ENCODE measurements at regions not wholly inside any gene's neighbourhood (a gene's known extent, or its start where the extent isn't known, plus 50 kb on each side); places are given as distances from the start of the nearest gene placed in this dataset.

- no peaks in the 10 kb centered on the region for H3K36me3 ChIP-seq (ENCODE audit: control insufficient read depth in 2 of 2, insufficient read depth in 1 of 2, low read length in 2 of 2)
- TF ChIP-seq ZSCAN30 (tag by site-specific recombination; IDR thresholded peaks at IDR 0.05) (no peak), ZNF830 (tag by site-specific recombination; IDR thresholded peaks at IDR 0.05; ENCODE audit: low read depth) (no peak), ZNF529 (tag by site-specific recombination; IDR thresholded peaks at IDR 0.05; ENCODE audit: insufficient replicate concordance) (no peak), ZNF341 (tag by site-specific recombination; IDR thresholded peaks at IDR 0.05; ENCODE audit: low read depth) (no peak), ZFP69B (tag by site-specific recombination; IDR thresholded peaks at IDR 0.05) (no peak), MZF1 (tag by site-specific recombination; IDR thresholded peaks at IDR 0.05; ENCODE audit: borderline replicate concordance) (no peak), ZBTB8A (tag by site-specific recombination; IDR thresholded peaks at IDR 0.05) (no peak), ZBTB21 (tag by site-specific recombination; IDR thresholded peaks at IDR 0.05) (no peak), ZNF501 (tag by site-specific recombination; IDR thresholded peaks at IDR 0.05) (no peak), ZNF629 (tag by site-specific recombination; IDR thresholded peaks at IDR 0.05) (no peak), ZNF274 (IDR thresholded peaks at IDR 0.05; ENCODE audit: low read length) (no peak), ZNF274 (tag by site-specific recombination; IDR thresholded peaks at IDR 0.05; ENCODE audit: borderline replicate concordance) (no peak), SETDB1 (IDR thresholded peaks at IDR 0.05; ENCODE audit: insufficient read length, low read length) (no peak), ZNF513 (tag by site-specific recombination; IDR thresholded peaks at IDR 0.05) (no peak), ZNF335 (tag by site-specific recombination; conservative IDR thresholded peaks at IDR 0.05) (no peak), ZNF211 (tag by site-specific recombination; IDR thresholded peaks at IDR 0.05; ENCODE audit: low read depth) (no peak), ZNF121 (tag by site-specific recombination; IDR thresholded peaks at IDR 0.05) (no peak), ZNF792 (tag by site-specific recombination; IDR thresholded peaks at IDR 0.05) (no peak), ZBTB48 (tag by site-specific recombination; IDR thresholded peaks at IDR 0.05) (no peak)
- no peaks in the 10 kb centered on the region for H3K4me1 ChIP-seq (ENCODE audit: control insufficient read depth, insufficient read depth, low read length)
- no peaks in the 10 kb centered on the region for H3K9me3 ChIP-seq (ENCODE audit: control insufficient read depth, insufficient read depth, low read depth, low read length)
- CTCF ChIA-PET = interaction anchor here (0.7 kb wide), 1 partner anchor 24 kb away, joined by 3 read pairs; no protein-coding TSS in a partner anchor
- H3K27ac ChIP-seq (ENCODE audit: extremely low read depth, low read depth, low read length) = no peak overlapping the region
- no peak overlapping the region for H3K4me3 ChIP-seq (ENCODE audit: low read depth, low read length)
- POLR2A ChIA-PET = no interaction called here
These were observed 561.6 kb downstream of the TAF11L14 start for GRCh38 chr5:18195910-18196309.

GRCh38 chr5:18197734-18198133, 563.5 kb downstream of the TAF11L14 start:
- no peak overlapping the region for H3K27ac ChIP-seq (ENCODE audit: extremely low read depth, low read depth, low read length)
- TF ChIP-seq SCRT2 (tag by site-specific recombination; IDR thresholded peaks at IDR 0.05) (no peak), ZNF585B (tag by site-specific recombination; IDR thresholded peaks at IDR 0.05) (peak; percentile 83), BCL6B (tag by site-specific recombination; IDR thresholded peaks at IDR 0.05) (no peak), SETDB1 (IDR thresholded peaks at IDR 0.05; ENCODE audit: insufficient read length, low read length) (peak; percentile 52)
- H3K36me3 ChIP-seq (ENCODE audit: control insufficient read depth in 2 of 2, insufficient read depth in 1 of 2, low read length in 2 of 2) = no peaks in the 10 kb centered on the region
- H3K9me3 ChIP-seq (ENCODE audit: control insufficient read depth, insufficient read depth, low read depth, low read length) = no peaks in the 10 kb centered on the region
- ChIA-PET CTCF (interaction anchor here (0.5 kb wide), 1 partner anchor 1470 kb away, joined by 5 read pairs; no protein-coding TSS in a partner anchor), POLR2A (no interaction called here)
- no peaks in the 10 kb centered on the region for H3K4me1 ChIP-seq (ENCODE audit: control insufficient read depth, insufficient read depth, low read length)
- no peak overlapping the region for H3K4me3 ChIP-seq (ENCODE audit: low read depth, low read length)

GRCh38 chr5:18202164-18202563, 567.9 kb downstream of the TAF11L14 start:
- CTCF ChIA-PET = no interaction called here
- Histone ChIP-seq H3K4me1 (ENCODE audit: control insufficient read depth, insufficient read depth, low read length) (no peaks in the 10 kb centered on the region), H3K27ac (ENCODE audit: extremely low read depth, low read depth, low read length) (no peak overlapping the region), H3K4me3 (ENCODE audit: low read depth, low read length) (no peak overlapping the region), H3K9me3 (ENCODE audit: control insufficient read depth, insufficient read depth, low read depth, low read length) (no peaks in the 10 kb centered on the region), H3K36me3 (ENCODE audit: control insufficient read depth in 2 of 2, insufficient read depth in 1 of 2, low read length in 2 of 2) (no peaks in the 10 kb centered on the region)
- POLR2A ChIA-PET = no interaction called here
- TF ChIP-seq ZNF658 (tag by site-specific recombination; IDR thresholded peaks at IDR 0.05) (no peak), ZNF404 (tag by site-specific recombination; IDR thresholded peaks at IDR 0.05) (no peak), ZNF747 (tag by site-specific recombination; IDR thresholded peaks at IDR 0.05) (no peak), ZNF549 (tag by site-specific recombination; IDR thresholded peaks at IDR 0.05) (no peak), ZNF544 (tag by site-specific recombination; IDR thresholded peaks at IDR 0.05) (no peak), PRDM6 (tag by site-specific recombination; IDR thresholded peaks at IDR 0.05) (no peak), KLF8 (tag by site-specific recombination; IDR thresholded peaks at IDR 0.05) (no peak), PBX3 (CRISPR knock-in tag; IDR thresholded peaks at IDR 0.05) (no peak)

Data from HEK293 (cell line).